GM10266 (cell line): ENCODE measurements at regions not wholly inside any gene's neighbourhood (a gene's known extent, or its start where the extent isn't known, plus 50 kb on each side); places are given as distances from the start of the nearest gene placed in this dataset.
"Not testable (repeated sequence)": the region's sequence is repeated elsewhere in the genome, so short reads cannot be mapped to it uniquely, and the experiment has no call there.

ENCODE experiments used
- DNase-seq: peaks from one replicate; pipeline ENCODE4 v3.0.0; 2012; ENCODE audit errors: extremely low spot score
- TF ChIP-seq, protein P1 (sequence below): IDR thresholded peaks from 2 replicates; pipeline ENCODE4 v1.5.1; 2012; ENCODE audit warnings: mild to moderate bottlenecking, low read depth; ENCODE audit not compliant: control insufficient read depth, insufficient read depth; ENCODE audit errors: missing control alignments

DNA sequence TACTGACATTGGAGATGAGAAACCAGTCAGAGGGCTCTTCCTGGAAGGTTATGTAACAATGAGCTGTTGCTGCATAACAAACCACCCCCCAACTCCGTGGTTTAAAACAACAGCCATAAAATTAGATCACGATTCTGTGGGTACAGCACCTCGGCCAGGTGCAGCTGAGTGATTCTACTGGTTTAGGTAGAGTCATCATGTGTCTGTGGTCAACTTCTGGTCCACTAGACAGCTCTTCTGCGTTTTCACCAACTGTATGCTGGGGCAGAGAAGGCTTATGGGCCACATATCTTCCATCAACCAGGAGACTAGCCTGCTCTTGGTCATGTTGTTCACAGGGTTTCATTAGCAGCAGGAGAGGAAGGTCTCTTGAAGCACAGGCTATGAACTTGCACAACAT, 585.5 kb downstream of the KCTD12 start:
- TF ChIP-seq, protein P1, sequence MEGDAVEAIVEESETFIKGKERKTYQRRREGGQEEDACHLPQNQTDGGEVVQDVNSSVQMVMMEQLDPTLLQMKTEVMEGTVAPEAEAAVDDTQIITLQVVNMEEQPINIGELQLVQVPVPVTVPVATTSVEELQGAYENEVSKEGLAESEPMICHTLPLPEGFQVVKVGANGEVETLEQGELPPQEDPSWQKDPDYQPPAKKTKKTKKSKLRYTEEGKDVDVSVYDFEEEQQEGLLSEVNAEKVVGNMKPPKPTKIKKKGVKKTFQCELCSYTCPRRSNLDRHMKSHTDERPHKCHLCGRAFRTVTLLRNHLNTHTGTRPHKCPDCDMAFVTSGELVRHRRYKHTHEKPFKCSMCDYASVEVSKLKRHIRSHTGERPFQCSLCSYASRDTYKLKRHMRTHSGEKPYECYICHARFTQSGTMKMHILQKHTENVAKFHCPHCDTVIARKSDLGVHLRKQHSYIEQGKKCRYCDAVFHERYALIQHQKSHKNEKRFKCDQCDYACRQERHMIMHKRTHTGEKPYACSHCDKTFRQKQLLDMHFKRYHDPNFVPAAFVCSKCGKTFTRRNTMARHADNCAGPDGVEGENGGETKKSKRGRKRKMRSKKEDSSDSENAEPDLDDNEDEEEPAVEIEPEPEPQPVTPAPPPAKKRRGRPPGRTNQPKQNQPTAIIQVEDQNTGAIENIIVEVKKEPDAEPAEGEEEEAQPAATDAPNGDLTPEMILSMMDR = no peak
- DNase-seq = no peak

GRCh38 chr13:76297331-76297730, 588.9 kb downstream of the KCTD12 start:
- DNase-seq = no peak
- TF ChIP-seq, protein P1 = no peak

DNA sequence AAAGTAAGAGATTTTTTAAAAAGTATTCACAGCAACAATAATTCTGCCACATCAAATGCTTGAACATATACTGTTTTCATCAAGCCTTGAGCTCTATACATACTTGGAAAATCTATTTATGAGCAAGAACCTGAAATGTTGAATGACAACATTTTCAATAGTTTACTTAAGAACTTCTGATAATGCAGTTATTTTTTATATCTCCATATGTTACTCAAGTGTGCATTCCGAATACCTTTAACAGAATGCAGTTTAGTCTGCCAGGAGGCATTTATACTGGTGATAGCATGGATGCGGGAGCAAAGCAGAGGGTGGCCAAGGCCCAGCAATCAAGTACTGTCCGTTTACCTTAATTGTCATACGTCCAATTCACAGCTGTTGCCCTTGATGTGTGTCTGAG, 589.5 kb downstream of the KCTD12 start:
- TF ChIP-seq, protein P1 = no peak

DNA sequence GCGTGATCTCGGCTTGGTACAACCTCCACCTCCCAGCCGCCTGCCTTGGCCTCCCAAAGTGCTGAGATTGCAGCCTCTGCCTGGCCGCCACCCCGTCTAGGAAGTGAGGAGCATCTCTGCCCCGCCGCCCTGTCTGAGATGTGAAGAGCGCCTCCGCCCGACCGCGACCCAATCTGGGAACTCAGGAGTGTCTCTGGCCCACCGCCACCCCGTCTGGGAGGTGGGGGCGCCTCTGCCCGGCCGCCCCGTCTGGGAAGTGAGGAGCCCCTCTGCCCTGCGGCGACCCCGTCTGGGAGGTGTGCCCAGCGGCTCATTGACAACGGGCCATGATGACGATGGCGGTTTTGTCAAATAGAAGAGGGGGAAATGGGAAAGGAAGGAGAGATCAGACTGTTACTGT, 591.2 kb downstream of the KCTD12 start:
- not testable (repeated sequence) for DNase-seq

More for the DNA sequence above, 589.5 kb downstream of the KCTD12 start:
- no peak for DNase-seq

GRCh38 chr13:76293751-76294150, 592.5 kb downstream of the KCTD12 start:
- TF ChIP-seq, protein P1 = no peak
- DNase-seq = no peak

DNA sequence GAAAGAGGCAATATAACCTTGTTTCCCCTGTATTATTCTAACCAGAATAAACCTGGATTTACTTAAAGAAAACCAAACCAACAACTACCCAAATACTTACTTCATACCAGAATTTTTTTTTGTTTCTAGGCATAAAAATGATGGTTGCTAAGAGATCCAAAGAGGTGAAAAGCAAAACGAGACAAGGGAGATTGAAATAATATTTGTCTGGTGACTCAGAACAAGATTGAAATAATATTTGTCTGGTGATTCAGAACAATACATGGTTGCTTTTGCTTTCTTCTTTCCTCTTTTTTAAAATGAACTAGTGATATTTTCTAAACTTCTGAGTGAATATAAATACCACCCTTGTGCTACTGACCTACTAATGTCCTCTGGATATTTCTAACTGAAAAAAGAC, 592.9 kb downstream of the KCTD12 start:
- TF ChIP-seq, protein P1 = no peak
- no peak for DNase-seq

- TF ChIP-seq, protein P1 = no peak
- DNase-seq = no peak
These were observed 593.5 kb downstream of the KCTD12 start for GRCh38 chr13:76292726-76293125.

DNA sequence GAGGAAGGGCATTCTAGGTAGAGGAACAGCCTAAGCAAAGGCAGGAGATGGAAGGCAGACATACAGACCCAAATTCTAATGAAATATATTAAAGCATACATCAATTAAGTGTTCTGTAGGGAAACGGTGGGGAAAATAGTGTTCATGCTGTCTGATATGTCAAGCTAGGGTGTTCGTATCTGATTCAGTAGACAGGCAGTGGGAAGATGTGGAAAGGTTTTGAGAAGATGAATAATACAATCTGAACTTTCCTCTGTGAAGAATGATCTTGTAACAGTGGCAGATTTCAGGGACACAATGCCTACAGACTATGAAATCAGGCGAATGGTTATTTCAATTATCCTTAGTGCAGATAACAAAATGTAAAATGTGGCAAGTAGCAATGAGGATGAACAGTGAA, 594.2 kb downstream of the KCTD12 start:
- TF ChIP-seq, protein P1 = no peak
- no peak for DNase-seq
